Esophagus squamous epithelium (tissue), 4 donors: ENCODE measurements at regions not wholly inside any gene's neighbourhood (a gene's known extent, or its start where the extent isn't known, plus 50 kb on each side); places are given as distances from the start of the nearest gene placed in this dataset.

Experiments used
- POLR2A ChIP-seq, 4 donors: fragments of 450-650 bp; IDR thresholded peaks; one replicate each; pipeline ENCODE4 v1.6.1; 2017; ENCODE audit warnings: antibody characterized with exemption in 4 of 4, mild to moderate bottlenecking in 4 of 4, moderate library complexity in 3 of 4
- TF ChIP-seq, protein P1 (sequence below), 6 experiments: fragments of 450-650 bp in 4 of 6; fragments of 200-600 bp in 2 of 6; sonication (generic) in 2 of 6; IDR thresholded peaks; one replicate each; pipeline ENCODE4 v1.5.1; 2016 to 2019; ENCODE audit warnings: antibody characterized with exemption in 6 of 6, mild to moderate bottlenecking in 4 of 6, moderate library complexity in 4 of 6

DNA sequence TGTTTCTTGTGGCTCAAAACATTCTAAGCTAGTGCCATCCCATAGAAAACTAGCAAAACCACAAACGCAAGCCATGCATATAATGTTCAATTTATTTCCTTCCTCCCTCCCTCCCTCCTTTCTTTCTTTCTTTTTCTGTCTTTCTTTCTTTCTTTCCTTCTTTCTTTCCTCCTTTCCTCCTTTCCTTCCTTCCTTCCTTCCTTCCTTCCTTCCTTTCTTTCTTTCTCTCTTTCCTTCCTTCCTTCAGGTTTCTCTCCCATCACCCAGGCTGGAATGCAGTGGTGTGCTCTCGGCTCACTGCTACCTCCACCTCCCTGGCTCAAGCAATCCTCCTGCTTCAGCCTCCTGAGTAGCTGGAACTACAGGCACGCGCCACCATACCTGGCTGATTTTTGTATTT, 492.8 kb upstream of the PROK2 start:
- TF ChIP-seq, protein P1, sequence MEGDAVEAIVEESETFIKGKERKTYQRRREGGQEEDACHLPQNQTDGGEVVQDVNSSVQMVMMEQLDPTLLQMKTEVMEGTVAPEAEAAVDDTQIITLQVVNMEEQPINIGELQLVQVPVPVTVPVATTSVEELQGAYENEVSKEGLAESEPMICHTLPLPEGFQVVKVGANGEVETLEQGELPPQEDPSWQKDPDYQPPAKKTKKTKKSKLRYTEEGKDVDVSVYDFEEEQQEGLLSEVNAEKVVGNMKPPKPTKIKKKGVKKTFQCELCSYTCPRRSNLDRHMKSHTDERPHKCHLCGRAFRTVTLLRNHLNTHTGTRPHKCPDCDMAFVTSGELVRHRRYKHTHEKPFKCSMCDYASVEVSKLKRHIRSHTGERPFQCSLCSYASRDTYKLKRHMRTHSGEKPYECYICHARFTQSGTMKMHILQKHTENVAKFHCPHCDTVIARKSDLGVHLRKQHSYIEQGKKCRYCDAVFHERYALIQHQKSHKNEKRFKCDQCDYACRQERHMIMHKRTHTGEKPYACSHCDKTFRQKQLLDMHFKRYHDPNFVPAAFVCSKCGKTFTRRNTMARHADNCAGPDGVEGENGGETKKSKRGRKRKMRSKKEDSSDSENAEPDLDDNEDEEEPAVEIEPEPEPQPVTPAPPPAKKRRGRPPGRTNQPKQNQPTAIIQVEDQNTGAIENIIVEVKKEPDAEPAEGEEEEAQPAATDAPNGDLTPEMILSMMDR (IDR thresholded peaks at IDR 0.05), result no peak
- no peak for TF ChIP-seq POLR2A (IDR thresholded peaks at IDR 0.05)
